ENCODE measurements at regions not wholly inside any gene's neighbourhood (a gene's known extent, or its start where the extent isn't known, plus 50 kb on each side); places are given as distances from the start of the nearest gene placed in this dataset.

DNA sequence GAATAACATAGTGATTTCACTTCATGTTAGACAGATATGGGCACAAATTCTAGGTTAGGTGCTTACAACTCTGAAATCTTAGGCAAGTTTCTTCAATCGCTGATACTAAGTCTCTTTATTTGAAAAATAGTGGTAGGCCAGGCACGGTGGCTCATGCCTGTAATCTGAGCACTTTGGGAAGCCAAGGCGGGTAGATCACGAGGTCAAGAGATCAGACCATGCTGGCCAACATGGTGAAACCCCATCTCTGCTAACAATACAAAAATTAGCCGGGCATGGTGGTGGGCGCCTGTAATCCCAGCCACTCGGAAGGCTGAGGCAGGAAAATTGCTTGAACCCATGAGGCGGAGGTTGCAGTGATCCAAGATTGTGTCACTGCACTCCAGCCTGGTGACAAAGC is 729.4 kb downstream of the METTL15 start:
- no peak for TF ChIP-seq CTCF (IDR thresholded peaks at IDR 0.05)
- TF ChIP-seq POLR2A (IDR thresholded peaks at IDR 0.05) = no peak

Data from thyroid gland (tissue), 4 donors.